Uterus (tissue), 3 donors: ENCODE measurements at regions not wholly inside any gene's neighbourhood (a gene's known extent, or its start where the extent isn't known, plus 50 kb on each side); places are given as distances from the start of the nearest gene placed in this dataset.
"Not testable (repeated sequence)": the region's sequence is repeated elsewhere in the genome, so short reads cannot be mapped to it uniquely, and the experiment has no call there.

ENCODE experiments used
- DNase-seq, 2 donors: peaks; one replicate each; pipeline ENCODE4 v3.0.0-alpha.2; 2019 to 2020
- H3K27ac ChIP-seq, 2 donors: fragments of 200-600 bp; sonication (generic); 1 replicate in 1 of 2; 2 replicates in 1 of 2; pipeline ENCODE4 v1.5.1; 2016 to 2018
- H3K27me3 ChIP-seq, 2 donors: fragments of 200-600 bp; sonication (generic); one replicate each; pipeline ENCODE4 v1.5.1; 2018 to 2019; ENCODE audit warnings: control low read depth in 1 of 2
- H3K36me3 ChIP-seq, 2 donors: fragments of 200-600 bp; sonication (generic); one replicate each; pipeline ENCODE4 v1.5.1; 2019; ENCODE audit warnings: control low read depth in 1 of 2
- H3K4me1 ChIP-seq, 2 donors: fragments of 200-600 bp; sonication (generic); one replicate each; pipeline ENCODE4 v1.5.1; 2018 to 2019; ENCODE audit warnings: control low read depth in 1 of 2
- H3K4me3 ChIP-seq, 2 donors: fragments of 200-600 bp; sonication (generic); 1 replicate in 1 of 2; 2 replicates in 1 of 2; pipeline ENCODE4 v1.5.1; 2018 to 2019; ENCODE audit warnings: mild to moderate bottlenecking in 1 of 2
- H3K9me3 ChIP-seq, 2 donors: fragments of 200-600 bp; sonication (generic); one replicate each; pipeline ENCODE4 v1.5.1; 2019; ENCODE audit warnings: control low read depth in 1 of 2
- CTCF ChIP-seq, 4 experiments: fragments of 200-600 bp in 2 of 4; fragments of 450-650 bp in 2 of 4; sonication (generic) in 2 of 4; IDR thresholded peaks; one replicate each; pipeline ENCODE4 v1.5.1; 2016 to 2019; ENCODE audit warnings: antibody characterized with exemption in 4 of 4, mild to moderate bottlenecking in 2 of 4, moderate library complexity in 1 of 4
- POLR2A ChIP-seq, 2 donors: fragments of 450-650 bp; IDR thresholded peaks; one replicate each; pipeline ENCODE4 v1.6.1; 2016; ENCODE audit warnings: antibody characterized with exemption in 2 of 2, mild to moderate bottlenecking in 1 of 2, moderate library complexity in 1 of 2
- intact Hi-C: fragments of 100-400 bp; cut with DNase I; formaldehyde crosslinking; loops from one replicate; pipeline ENCODE4 v1.15.1; 2023; ENCODE audit warnings: low total_unique reads
- donor health status: DM: yes; HTN: yes; CAD: no.

GRCh38 chr15:39415634-39416033 is 165.2 kb upstream of the THBS1 start:
- TF ChIP-seq CTCF (IDR thresholded peaks at IDR 0.05) = no peak
- no peaks in the 10 kb centered on the region for H3K27me3 ChIP-seq
- no peak for DNase-seq
- intact Hi-C loops = no loop called here
- H3K36me3 ChIP-seq = no peaks in the 10 kb centered on the region
- H3K9me3 ChIP-seq = no peaks in the 10 kb centered on the region
- no peaks in the 10 kb centered on the region for H3K4me1 ChIP-seq
- no peak overlapping the region for H3K4me3 ChIP-seq
- no peak overlapping the region for H3K27ac ChIP-seq

- Histone ChIP-seq H3K4me3 (no peak overlapping the region), H3K9me3 (no peaks in the 10 kb centered on the region), H3K27me3 (no peaks in the 10 kb centered on the region), H3K4me1 (no peaks in the 10 kb centered on the region), H3K36me3 (no peaks in the 10 kb centered on the region), H3K27ac (no peak overlapping the region)
- intact Hi-C loops = no loop called here
- no peak for DNase-seq
- no peak for TF ChIP-seq POLR2A (IDR thresholded peaks at IDR 0.05)
- TF ChIP-seq CTCF (IDR thresholded peaks at IDR 0.05) = no peak
These were observed 164.6 kb upstream of the THBS1 start for GRCh38 chr15:39416258-39416657.

GRCh38 chr15:39417366-39418134 is 163.3 kb upstream of the THBS1 start:
- H3K4me3 ChIP-seq = no peak overlapping the region
- no peaks in the 10 kb centered on the region for H3K27me3 ChIP-seq
- H3K4me1 ChIP-seq = no peaks in the 10 kb centered on the region
- no peak for TF ChIP-seq POLR2A (IDR thresholded peaks at IDR 0.05)
- no peak for TF ChIP-seq CTCF (IDR thresholded peaks at IDR 0.05)
- intact Hi-C loops = no loop called here
- DNase-seq = no peak
- H3K9me3 ChIP-seq = no peaks in the 10 kb centered on the region
- no peak overlapping the region for H3K27ac ChIP-seq
- no peaks in the 10 kb centered on the region for H3K36me3 ChIP-seq

- no peak for DNase-seq
- H3K36me3 ChIP-seq = no peaks in the 10 kb centered on the region
- H3K4me1 ChIP-seq = no peaks in the 10 kb centered on the region
- TF ChIP-seq CTCF (IDR thresholded peaks at IDR 0.05) (no peak), POLR2A (IDR thresholded peaks at IDR 0.05) (no peak)
- intact Hi-C loops = no loop called here
- no peak overlapping the region for H3K4me3 ChIP-seq
- no peak overlapping the region for H3K27ac ChIP-seq
- no peaks in the 10 kb centered on the region for H3K27me3 ChIP-seq
- H3K9me3 ChIP-seq = no peaks in the 10 kb centered on the region
These were observed 161.2 kb upstream of the THBS1 start for GRCh38 chr15:39419651-39420050.

GRCh38 chr15:39420123-39420852 is 160.6 kb upstream of the THBS1 start:
- DNase-seq, H3K36me3 ChIP-seq, H3K4me3 ChIP-seq, intact Hi-C loops, H3K27me3 ChIP-seq, H3K4me1 ChIP-seq, H3K9me3 ChIP-seq, H3K27ac ChIP-seq: not testable (repeated sequence)

GRCh38 chr15:39420853-39421192 is 160.1 kb upstream of the THBS1 start:
- intact Hi-C loops, H3K27me3 ChIP-seq, H3K4me1 ChIP-seq, DNase-seq, H3K27ac ChIP-seq, H3K9me3 ChIP-seq, H3K4me3 ChIP-seq, H3K36me3 ChIP-seq: not testable (repeated sequence)
